Vagina (tissue), 2 donors: ENCODE measurements at regions not wholly inside any gene's neighbourhood (a gene's known extent, or its start where the extent isn't known, plus 50 kb on each side); places are given as distances from the start of the nearest gene placed in this dataset.

Experiments
- DNase-seq, 2 donors: peaks; one replicate each; pipeline ENCODE4 v3.0.0-alpha.2; 2017; ENCODE audit errors: extremely low spot score in 2 of 2
- H3K27ac ChIP-seq: fragments of 200-600 bp; sonication (generic); one replicate; pipeline ENCODE4 v1.5.1; 2019
- H3K27me3 ChIP-seq: fragments of 200-600 bp; sonication (generic); one replicate; pipeline ENCODE4 v1.5.1; 2019
- H3K36me3 ChIP-seq, 2 donors: fragments of 200-600 bp; sonication (generic); one replicate each; pipeline ENCODE4 v1.5.1; 2017 to 2019
- H3K4me1 ChIP-seq: fragments of 200-600 bp; sonication (generic); one replicate; pipeline ENCODE4 v1.5.1; 2019
- H3K4me3 ChIP-seq, 2 donors: fragments of 200-600 bp; sonication (generic); 1 replicate in 1 of 2; 2 replicates in 1 of 2; pipeline ENCODE4 v1.5.1; 2016 to 2019
- H3K9me3 ChIP-seq: fragments of 200-600 bp; sonication (generic); one replicate; pipeline ENCODE4 v1.5.1; 2019
- CTCF ChIP-seq, 3 experiments: fragments of 450-650 bp in 2 of 3; fragments of 200-600 bp in 1 of 3; sonication (generic) in 1 of 3; IDR thresholded peaks; one replicate each; pipeline ENCODE4 v1.5.1; 2017 to 2019; ENCODE audit warnings: antibody characterized with exemption in 3 of 3, mild to moderate bottlenecking in 2 of 3, moderate library complexity in 2 of 3
- POLR2A ChIP-seq, 2 donors: fragments of 450-650 bp; IDR thresholded peaks; one replicate each; pipeline ENCODE4 v1.6.1; 2017; ENCODE audit warnings: antibody characterized with exemption in 2 of 2, mild to moderate bottlenecking in 2 of 2, moderate library complexity in 2 of 2
- POLR2AphosphoS5 ChIP-seq, 2 donors: sonication (generic); formaldehyde crosslinking; IDR thresholded peaks; one replicate each; pipeline ENCODE4 v1.9.0; 2017; ENCODE audit warnings: antibody characterized with exemption in 2 of 2, mild to moderate bottlenecking in 2 of 2, low read depth in 1 of 2; ENCODE audit not compliant: insufficient read depth in 1 of 2
- intact Hi-C: fragments of 100-400 bp; cut with DNase I; formaldehyde crosslinking; loops from one replicate; pipeline ENCODE4 v1.15.1; 2023

- H3K27me3 ChIP-seq: no peaks in the 10 kb centered on the region
- TF ChIP-seq POLR2AphosphoS5 (IDR thresholded peaks at IDR 0.05; ENCODE audit: insufficient read depth in 1 of 2, low read depth in 1 of 2): no peak
- TF ChIP-seq CTCF (IDR thresholded peaks at IDR 0.05): no peak
- TF ChIP-seq POLR2A (IDR thresholded peaks at IDR 0.05): no peak
- intact Hi-C loops: no loop called here
- no peaks in the 10 kb centered on the region for H3K4me1 ChIP-seq
- H3K4me3 ChIP-seq: no peak overlapping the region
- H3K36me3 ChIP-seq: no peaks in the 10 kb centered on the region
- no peaks in the 10 kb centered on the region for H3K9me3 ChIP-seq
- no peak overlapping the region for H3K27ac ChIP-seq
- no peak for DNase-seq
Measured at GRCh38 chr13:81995316-81995715, 1654.4 kb upstream of the SPRY2 start.

- no peaks in the 10 kb centered on the region for H3K36me3 ChIP-seq
- TF ChIP-seq POLR2A (IDR thresholded peaks at IDR 0.05): no peak
- no peak for TF ChIP-seq POLR2AphosphoS5 (IDR thresholded peaks at IDR 0.05; ENCODE audit: insufficient read depth in 1 of 2, low read depth in 1 of 2)
- no peak for TF ChIP-seq CTCF (IDR thresholded peaks at IDR 0.05)
- intact Hi-C loops: no loop called here
- H3K4me1 ChIP-seq: no peaks in the 10 kb centered on the region
- H3K27me3 ChIP-seq: no peaks in the 10 kb centered on the region
- H3K27ac ChIP-seq: no peak overlapping the region
- H3K9me3 ChIP-seq: no peaks in the 10 kb centered on the region
- no peak overlapping the region for H3K4me3 ChIP-seq
- DNase-seq: no peak
Measured at GRCh38 chr13:81990652-81991051, 1649.7 kb upstream of the SPRY2 start.

GRCh38 chr13:81988567-81988966, 1647.6 kb upstream of the SPRY2 start:
- Histone ChIP-seq H3K4me3 (no peak overlapping the region), H3K36me3 (no peaks in the 10 kb centered on the region), H3K27me3 (no peaks in the 10 kb centered on the region), H3K9me3 (no peaks in the 10 kb centered on the region), H3K4me1 (no peaks in the 10 kb centered on the region), H3K27ac (no peak overlapping the region)
- TF ChIP-seq CTCF (IDR thresholded peaks at IDR 0.05) (no peak), POLR2A (IDR thresholded peaks at IDR 0.05) (no peak), POLR2AphosphoS5 (IDR thresholded peaks at IDR 0.05; ENCODE audit: insufficient read depth in 1 of 2, low read depth in 1 of 2) (no peak)
- intact Hi-C loops: no loop called here
- no peak for DNase-seq

- no peaks in the 10 kb centered on the region for H3K27me3 ChIP-seq
- H3K4me1 ChIP-seq: no peaks in the 10 kb centered on the region
- H3K9me3 ChIP-seq: no peaks in the 10 kb centered on the region
- H3K4me3 ChIP-seq: no peak overlapping the region
- intact Hi-C loops: no loop called here
- H3K27ac ChIP-seq: no peak overlapping the region
- no peak for DNase-seq
- TF ChIP-seq CTCF (IDR thresholded peaks at IDR 0.05): no peak
- H3K36me3 ChIP-seq: no peaks in the 10 kb centered on the region
Measured at GRCh38 chr13:81987677-81988357, 1646.9 kb upstream of the SPRY2 start.

GRCh38 chr13:81987159-81987558, 1646.2 kb upstream of the SPRY2 start:
- Histone ChIP-seq H3K27ac (no peak overlapping the region), H3K4me3 (no peak overlapping the region), H3K27me3 (no peaks in the 10 kb centered on the region), H3K9me3 (no peaks in the 10 kb centered on the region), H3K36me3 (no peaks in the 10 kb centered on the region), H3K4me1 (no peaks in the 10 kb centered on the region)
- no peak for DNase-seq
- TF ChIP-seq POLR2AphosphoS5 (IDR thresholded peaks at IDR 0.05; ENCODE audit: insufficient read depth in 1 of 2, low read depth in 1 of 2) (no peak), CTCF (IDR thresholded peaks at IDR 0.05) (no peak), POLR2A (IDR thresholded peaks at IDR 0.05) (no peak)
- intact Hi-C loops: no loop called here
